Activated naive CD4-positive, alpha-beta T cell treated with anti-CD3 and anti-CD28 coated beads, Interleukin-2, amount 50 U/mL, for 16 hours (primary cell): ENCODE measurements at regions not wholly inside any gene's neighbourhood (a gene's known extent, or its start where the extent isn't known, plus 50 kb on each side); places are given as distances from the start of the nearest gene placed in this dataset.

Experiments used
- DNase-seq: peaks from one replicate; pipeline ENCODE4 v3.0.0-alpha.2; 2020

DNA sequence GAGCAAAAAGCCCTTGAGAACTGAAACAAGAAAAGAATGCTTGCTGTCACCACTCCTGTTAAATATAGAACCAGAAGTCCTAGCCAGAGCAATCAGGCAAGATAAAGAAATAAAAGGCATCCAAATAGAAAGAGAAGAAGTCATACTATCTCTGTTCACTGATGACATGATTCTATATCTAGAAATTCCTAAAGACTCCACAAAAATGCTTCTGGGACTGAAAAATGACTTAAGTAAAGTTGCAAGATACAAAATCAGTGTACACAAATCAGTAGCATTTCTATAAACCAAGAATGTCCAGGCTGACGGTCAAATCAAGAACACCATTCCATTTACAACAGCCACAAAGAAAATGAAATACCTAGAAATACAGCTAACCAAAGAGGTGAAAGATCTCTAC lies 552.7 kb upstream of the SLIT2 start:
- DNase-seq, result no peak

DNA sequence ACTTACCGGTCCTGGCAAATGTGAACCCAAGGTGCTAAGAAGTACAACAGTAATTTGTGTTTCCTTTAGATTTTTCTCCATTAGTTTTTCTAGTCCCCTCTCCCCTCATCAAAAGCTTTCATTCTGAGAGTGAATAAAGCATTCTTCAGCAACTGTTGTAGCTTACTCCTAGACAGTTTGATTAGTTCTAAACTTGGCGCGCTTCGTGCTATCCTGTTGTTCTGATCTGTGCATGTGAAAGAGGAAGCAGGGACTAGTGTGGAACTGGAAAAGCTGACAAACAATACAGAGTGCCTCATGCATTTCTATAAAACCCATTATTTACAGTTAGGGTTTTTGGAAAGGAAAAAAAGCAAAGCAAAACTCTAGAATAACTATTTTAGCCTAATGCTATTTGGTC lies 556.9 kb upstream of the SLIT2 start:
- no peak for DNase-seq

DNA sequence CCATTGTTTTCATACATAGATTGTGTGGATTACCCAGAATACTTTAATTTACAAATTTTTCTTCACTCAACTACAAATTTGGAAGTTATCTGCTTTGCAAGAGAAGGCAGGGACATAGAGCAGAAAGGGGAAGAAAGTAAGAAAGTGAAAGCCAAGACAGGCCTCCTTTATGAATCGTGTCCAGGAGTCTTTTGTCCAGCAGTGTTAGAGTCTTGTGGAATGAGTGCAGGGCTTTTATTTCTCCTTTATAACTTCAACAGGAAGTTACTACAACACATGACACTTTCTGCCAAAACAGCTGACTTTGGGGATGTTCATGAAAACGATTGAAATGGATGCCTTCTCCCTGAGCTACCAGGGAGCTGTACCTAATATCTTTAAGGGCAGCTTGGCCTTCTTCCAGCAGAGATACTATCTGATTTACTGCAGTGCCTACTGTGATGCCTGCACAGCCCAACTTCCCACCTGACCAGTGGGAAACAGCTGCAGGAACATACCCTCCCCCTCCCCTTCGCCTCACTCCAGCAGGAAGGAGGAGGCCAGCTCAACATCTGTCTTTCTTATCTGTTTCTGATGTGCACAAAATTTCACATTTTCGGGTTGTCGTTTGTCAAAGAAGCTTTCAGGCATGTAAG lies 557.7 kb upstream of the SLIT2 start:
- no peak for DNase-seq

DNA sequence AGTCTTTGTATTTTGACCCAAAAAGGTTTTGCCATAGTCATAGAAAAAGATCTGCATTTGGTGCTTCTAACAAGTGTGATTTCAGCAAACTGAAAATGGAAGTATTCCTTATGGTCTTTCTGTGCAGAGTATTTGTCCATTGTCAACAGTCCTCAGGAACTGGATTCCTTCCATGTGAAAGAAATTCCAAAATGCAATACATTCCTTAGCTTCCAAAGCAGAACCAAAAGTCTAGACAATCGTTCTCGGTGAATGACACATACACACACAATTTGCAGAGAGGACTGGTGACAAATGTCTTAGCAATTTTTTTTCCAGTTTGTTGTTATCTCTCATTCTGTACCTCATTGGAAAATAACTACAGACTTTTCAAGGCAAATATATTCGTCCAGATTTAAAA lies 562.2 kb upstream of the SLIT2 start:
- DNase-seq, result no peak

DNA sequence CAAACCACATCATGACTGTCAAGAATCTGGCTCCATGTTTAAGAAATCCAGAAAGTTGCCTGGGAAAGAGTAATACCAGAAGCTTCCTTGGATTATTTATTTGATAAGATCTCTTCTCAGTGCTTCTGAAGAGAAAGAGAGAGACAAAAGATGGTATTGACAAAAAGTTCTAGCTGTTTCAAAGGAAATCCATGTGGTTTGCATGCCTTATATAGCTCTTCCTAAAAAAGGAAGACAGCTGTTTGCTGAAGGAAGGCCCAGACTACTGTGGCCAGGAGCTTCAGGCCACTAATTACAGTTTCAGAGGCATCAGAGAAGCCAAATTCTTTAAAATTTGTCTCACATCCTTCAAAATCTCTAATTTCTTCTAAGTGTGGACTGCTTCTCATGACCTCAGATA lies 565.2 kb upstream of the SLIT2 start:
- no peak for DNase-seq

DNA sequence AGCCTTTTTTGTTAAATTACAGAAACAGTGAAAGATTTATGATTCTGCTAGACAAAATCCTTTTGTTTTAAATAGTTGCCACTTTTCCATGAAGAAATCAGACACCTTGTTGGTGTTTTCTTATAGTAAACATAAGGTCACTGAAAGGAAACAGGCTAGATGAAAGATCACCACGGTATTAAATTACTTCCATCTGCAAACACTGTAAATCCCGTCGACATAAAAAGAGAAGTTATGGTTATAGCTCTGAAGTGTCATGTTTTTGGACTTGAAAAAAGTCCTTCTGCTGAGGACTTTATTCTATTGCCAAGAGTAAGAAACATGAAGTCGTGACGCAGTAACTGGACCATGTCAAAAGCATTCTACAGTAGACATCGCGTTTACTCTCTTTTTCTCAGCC lies 567.6 kb upstream of the SLIT2 start:
- no peak for DNase-seq

DNA sequence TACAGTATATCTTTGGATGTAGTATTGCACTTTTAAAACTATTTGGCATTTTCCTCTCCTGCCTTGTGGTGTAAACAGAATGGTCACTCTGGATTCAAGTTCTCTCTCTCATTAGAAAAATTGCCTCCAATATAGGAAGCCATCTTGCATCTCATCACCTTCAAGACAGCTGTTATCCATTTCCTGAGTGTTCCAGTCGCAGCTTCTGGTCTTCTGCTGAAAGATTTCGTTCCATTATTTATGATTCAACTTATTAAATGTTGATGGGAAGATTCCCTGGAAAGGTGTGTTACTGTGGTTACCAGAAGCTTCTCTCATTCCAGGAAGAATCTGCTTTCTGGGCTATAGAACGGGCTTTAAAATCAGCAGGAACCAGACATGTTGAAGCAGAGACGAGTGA lies 568.3 kb upstream of the SLIT2 start:
- no peak for DNase-seq

DNA sequence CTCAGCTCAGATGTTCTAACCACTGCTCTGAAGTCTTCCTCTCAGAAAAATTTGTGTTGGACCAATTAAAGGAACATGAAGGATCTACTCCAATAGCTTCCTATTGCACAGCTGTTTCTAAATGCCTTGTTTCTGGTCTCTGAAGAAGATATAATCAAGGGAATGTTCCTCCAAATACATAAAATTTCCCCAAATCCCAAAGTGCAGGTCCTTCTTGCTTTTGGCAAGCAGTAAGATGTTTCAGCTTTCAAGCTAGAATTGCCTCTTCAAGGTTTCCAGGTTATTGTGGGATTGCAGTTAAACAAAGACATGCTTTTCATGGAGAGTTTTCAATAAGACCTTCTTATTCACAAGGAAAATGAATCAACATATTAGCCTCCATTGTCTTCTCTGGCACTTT lies 574.5 kb upstream of the SLIT2 start:
- no peak for DNase-seq

DNA sequence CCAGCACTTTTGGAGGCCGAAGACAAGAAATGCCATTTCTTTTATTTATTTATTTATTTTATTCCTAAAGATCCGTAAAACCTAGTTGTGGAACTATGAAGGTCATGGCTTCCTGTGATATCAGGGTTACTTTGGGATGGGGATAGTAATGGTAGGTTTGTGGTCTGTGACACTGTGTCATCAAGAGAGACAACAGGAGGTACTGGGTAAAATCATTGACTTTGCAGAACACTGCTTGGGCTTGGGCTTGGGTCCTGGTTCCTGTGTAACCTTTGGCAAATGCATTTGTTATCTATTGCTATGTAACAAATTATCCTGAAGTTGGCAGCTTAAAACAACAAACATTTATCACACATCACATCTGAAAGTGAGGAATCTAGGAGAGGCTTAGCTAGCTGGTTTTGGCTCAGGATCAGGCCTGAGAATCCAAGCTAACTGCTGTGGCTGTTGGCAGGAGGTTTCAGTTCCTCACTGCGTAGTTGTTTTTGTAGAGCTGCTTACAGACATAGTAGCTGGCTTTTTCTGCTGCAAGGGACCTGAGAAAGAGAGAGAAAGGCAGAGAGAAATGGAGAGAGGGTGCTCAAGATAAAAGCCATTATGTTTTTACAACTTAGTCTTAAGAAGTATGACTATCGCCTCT lies 576.4 kb upstream of the SLIT2 start:
- DNase-seq, result no peak

DNA sequence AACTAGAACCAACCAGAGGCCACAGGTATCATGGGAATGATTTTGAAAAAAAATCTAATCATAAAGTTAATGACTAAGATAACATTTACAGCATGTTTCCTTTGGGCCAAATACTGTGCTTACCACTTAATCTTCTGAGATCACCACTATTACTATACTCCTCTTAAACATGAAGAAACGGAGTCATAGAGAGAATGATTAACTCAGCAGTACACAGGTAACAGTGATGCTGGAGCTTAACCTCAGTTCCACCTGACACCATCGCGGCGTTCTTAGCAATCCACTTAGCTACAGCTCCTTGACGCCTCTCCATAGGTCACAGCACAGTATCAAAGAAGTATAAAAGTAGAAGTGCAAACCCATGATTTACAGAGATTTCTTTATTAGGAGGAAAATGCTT lies 592.6 kb upstream of the SLIT2 start:
- DNase-seq, result no peak

DNA sequence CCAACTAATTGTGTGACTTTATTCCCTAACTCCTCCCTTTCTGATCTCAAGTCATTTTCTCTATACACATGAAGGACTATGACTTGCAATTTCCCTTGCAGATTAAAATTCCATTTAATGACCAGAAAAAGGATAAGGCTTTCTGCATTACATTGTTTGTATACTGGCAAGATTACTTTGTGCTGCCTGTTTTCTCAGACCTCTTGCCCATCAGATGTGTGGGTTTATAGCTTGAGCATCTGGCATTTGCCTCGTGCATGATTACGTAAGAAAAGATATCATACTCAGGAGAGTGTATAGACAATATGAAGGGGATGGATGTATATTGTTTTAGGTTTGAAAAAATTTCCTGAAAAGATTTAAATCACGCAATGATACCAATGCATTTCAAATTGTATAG lies 593.8 kb upstream of the SLIT2 start:
- no peak for DNase-seq

DNA sequence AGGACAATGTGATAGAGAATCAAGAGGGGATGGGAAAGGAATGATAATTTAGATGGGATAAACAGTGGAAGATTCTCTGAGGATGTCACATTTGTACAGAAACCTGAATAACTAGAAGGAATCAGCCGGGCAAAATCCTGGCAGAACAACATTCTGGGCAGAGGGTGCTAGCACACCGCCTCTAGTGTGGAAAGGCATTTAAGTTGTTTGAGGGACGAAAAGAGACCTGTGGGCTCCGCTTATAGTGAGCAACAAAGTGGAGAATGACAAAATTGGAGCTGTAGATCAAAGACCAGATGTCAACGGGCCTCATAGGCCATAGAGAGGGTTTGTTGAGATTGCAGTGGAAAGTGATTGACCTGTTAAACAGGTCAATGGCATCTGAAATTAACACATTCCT lies 596.0 kb upstream of the SLIT2 start:
- no peak for DNase-seq

DNA sequence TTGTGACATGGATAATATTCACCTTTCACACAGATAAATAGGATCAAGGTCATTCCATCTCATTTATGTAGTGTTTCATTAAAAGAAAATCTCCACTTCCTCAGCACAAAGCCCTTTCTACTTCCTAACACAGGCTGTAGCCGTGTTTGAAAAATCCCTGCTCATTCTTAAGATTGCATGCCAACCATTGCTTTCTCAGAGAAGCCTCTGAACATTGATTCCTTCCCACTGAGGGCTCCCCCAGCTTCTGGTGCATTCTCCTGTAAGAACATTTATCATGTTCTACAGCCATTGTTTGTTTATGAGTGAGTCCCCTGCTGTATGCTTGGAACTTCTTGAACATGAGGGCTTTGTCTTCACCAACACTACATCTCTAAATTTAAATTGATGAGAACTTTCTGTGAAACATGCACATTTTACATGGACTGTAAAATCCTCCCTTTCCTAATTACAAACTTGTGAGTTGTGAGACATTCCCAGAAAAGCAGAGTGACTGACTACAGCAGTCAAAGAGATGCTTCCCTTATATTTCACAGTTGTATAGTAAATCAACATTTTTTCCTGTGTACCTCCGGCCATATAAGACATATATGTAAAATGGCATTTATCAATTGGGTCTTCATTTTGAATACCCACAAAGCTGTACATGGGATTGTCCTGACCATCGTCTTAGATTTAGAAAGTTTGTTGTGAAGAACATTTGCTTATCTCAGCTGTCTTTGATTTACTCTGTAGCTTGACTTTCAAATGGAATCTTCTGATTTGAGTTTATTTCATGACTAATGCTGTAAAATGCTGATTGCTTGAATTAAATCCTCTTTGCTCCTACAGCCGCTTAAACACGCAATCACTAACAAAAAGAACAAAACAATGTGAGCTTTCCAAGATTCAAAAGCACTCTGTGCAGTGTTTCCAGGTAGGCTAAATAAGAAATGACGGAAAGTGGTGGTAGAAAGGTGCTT lies 600.5 kb upstream of the SLIT2 start:
- no peak for DNase-seq

DNA sequence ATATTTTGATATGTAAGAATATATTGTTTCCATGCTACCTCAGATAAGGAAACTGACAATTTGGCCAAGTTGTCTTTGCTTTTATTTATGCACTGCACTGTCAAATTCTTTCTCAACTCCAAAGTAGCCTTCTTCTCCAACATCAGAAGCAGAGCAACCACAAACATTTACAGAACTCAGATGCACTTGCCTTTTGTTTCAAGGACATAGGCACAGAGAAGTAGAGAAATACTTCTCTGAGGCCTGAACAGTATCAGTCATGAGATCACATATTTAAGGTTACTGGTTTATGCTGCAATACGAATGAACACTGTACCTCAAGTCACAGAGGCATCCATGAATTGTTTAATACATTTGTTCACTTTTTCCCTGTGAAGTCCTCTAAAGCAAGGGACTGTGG lies 606.1 kb upstream of the SLIT2 start:
- DNase-seq, result no peak

DNA sequence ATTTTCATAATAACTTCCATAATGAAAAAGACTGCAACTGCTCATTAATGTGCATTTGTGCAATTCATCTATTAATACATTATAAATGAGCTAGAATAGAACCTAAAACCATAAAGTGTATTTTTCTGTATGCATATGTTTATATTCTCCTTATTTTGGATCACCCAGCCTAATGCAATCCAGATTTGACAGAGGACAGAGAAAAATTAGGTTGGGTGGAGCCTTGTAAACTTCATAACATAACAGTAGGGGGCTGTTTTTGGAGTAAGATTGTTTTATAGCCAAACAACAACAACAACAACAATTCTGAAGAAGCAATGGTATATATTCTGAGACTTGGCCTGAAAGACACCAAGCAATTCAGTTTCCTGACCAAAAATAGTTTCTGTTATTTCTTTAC lies 615.3 kb upstream of the SLIT2 start:
- DNase-seq, result no peak

DNA sequence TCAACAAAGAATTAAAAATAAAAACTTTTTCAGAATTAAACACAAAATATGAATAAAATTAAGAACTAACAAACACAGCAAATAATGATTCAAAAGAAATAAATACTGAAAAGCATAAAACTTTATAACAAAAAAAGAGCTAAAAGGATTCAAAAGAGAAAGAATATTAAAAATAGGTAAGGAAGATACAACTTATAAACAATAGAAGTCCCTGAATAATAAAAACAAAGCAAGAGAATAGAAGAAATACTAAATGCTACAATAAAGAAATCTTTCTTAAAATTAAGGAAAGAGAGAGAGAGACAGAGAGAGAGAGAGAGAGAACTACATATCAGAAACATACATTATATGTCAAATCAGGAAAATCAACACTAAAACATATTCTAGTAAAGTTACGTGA lies 619.9 kb upstream of the SLIT2 start:
- DNase-seq, result no peak

DNA sequence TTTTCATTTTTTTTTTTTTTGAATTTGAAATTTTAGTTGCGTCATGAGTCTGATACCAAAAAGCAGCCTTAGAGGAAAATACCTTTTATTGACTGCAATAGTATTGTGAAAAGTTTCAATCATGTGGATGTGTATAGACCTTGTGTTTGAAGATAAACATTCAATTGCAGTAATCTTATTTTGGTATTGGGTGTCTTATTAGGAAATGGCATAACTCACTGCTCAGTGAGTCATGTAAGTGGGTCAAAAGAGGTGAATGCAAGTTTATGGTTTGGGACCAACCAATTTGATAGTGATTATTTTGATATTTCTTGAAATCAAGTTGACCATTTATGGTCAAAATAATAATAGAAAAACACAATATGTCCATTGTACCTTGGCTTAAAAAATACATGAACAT lies 627.8 kb upstream of the SLIT2 start:
- no peak for DNase-seq

DNA sequence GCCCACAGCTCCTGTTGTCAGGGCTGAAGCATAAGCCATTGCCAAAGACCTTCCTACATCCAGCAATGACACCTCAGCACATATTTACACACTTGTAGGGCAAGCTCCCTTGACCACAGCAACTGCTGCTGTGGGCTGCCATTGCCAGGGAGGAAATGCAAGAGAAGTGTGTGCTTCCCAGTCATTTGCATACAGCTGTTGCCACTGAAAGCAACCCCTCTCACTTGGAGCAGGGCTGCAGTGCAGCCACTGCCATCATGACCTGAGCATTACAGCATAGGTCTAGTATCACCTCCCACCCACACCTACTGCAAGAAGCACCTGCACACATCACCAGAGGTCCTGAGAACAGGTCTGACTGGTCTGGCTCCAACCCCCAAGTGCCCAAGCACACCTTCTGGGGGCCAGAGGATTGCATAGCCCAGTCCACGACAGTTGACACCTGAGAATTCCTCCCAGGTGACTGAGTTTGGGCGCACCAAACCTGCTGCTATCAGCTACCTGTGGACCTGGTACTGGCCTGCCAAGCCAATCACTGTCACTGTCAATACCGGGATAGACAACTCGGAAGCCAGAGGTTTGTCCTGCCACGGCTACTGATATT lies 636.5 kb upstream of the SLIT2 start:
- DNase-seq, result no peak

DNA sequence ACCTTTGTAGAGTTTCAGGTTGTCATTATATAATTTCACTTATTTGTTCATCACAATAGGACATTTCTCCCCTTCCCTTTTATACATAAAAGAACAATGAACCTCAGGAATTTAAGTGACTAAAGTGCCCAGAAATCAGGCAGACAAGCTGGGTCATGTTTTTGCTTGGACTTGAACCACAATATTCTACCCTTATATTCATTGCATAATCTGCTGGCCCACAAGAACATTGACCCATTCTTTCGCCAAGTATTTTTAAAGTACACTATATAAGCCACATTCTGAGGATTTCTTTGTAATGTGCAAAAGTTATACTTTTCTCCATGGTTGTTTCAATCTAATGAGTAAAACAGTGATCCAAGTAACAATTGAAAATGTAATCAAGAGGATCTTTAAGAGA lies 637.5 kb upstream of the SLIT2 start:
- DNase-seq, result no peak

DNA sequence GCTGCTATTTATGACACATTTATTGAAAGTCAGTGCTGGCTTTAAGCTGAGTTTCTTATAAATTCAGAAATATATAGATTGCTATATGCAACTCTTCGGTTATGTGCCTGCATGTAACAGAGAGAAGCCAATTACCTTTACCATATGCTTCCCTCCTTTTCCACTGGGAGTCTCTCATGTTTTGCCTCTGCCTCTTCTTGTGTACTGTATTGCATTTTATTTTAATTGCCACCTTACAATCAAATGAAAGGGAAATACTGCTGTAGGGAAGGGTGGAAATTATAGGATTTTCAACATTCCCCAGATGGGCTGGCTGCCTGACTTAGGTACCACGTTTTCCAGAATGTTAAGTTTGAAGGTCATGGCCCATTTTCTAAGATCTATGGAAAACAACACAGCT lies 655.4 kb upstream of the SLIT2 start:
- DNase-seq, result no peak

DNA sequence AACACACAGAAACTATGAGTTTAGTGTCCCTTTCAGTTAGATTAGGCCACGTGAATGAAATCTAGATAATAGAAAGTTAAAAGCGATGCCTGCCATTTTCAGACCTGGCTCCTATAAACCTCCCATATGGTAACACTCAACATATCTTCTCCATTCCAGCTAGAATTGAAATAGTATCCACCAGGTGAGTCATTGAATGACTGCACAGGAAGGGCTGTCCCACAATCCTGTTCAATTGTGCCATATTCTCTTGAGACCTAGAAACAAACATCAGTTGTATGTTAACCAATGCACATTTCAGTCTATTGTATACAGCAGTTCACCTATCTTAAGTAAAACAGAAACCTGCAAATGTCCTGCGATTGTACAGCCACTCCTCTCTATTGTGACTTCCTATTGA lies 659.3 kb upstream of the SLIT2 start:
- DNase-seq, result no peak

DNA sequence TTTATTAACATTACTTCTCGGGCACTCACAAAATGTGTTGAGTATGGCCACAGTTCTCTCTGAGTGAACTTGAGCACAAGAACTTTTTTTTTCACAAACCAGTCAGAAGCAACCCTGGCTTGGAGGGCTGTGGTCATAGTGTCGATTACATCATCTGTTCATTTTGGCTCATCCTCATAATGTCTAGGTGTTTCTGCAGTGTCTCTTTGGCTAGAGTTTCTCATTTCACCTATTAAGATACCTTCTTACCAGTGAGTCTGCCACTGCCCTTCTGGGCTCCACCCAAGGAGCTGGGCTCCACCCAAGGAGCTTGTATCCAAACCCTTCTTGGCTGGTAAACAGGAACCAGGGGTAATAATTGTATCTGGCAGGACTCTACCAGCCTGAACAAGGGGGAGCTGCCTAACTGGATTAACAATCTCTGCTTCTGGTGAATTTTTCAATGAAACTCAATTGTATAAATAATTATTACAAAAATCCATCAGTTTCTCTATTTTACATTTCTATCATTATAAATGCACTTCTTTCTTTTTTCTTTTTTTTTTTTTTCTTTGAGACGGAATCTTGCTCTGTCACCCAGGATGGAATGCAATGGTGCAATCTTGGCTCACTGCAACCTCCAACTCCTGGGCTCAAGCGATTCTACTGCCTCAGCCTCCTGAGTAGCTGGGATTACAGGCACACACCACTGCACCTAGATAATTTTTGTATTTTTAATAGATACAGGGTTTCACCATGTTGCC lies 667.7 kb upstream of the SLIT2 start:
- DNase-seq, result no peak

DNA sequence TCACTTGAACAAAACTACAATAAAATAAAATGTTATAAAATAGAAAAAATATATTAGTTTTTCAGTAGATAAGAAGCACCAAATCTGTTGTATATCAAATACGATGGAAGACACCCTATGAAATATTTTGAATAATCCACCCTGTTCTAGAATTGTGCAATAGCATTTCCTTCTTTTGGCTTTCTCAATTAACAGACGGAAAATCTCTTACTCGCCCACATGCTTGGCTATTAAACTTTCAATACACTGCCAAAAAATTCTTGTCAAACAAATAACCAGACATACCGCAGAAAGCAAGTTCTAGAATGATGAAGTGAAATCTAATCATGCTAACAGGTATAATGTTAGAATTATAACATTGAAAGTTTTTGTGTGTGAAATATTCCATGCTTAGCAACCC lies 671.6 kb upstream of the SLIT2 start:
- no peak for DNase-seq
